ENCODE measurements at regions not wholly inside any gene's neighbourhood (a gene's known extent, or its start where the extent isn't known, plus 50 kb on each side); places are given as distances from the start of the nearest gene placed in this dataset.

DNA sequence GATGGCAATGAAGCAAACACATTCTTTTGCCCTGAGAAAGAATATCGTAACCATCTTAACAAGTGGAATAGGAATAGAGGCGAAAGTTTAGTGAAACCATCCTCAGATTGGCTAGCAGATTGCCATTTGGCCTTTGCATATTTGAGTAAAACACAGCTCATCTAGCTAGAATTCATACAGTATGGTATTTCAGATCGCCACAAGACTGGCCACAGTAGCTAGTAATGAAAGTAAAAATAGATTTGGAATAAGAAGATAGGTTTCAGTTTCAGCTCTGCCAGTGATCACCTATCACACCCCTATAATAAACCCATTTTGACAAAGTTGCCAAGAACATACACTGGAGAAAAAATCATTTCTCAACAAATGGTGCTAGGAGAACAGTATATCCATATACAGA is 294.9 kb downstream of the LRRIQ3 start:
- TF ChIP-seq EZH2 (IDR thresholded peaks at IDR 0.05; ENCODE audit: insufficient read depth, poor library complexity, severe bottlenecking) (no peak), EZH2phosphoT487 (IDR thresholded peaks at IDR 0.05; ENCODE audit: insufficient read depth, low read depth) (no peak)
